Lung (tissue), 11 donors: ENCODE measurements at regions not wholly inside any gene's neighbourhood (a gene's known extent, or its start where the extent isn't known, plus 50 kb on each side); places are given as distances from the start of the nearest gene placed in this dataset.

Experiments
- ATAC-seq: fragments of 200-7000 bp; cut with Tn5 transposase; one replicate; pipeline ENCODE4 v1.9.1; 2020; ENCODE audit warnings: moderate number of reproducible peaks; ENCODE audit not compliant: insufficient read depth, low FRiP score
- DNase-seq, 3 donors: peaks; one replicate each; pipeline ENCODE4 v3.0.0-alpha.2; 2013 to 2017
- H3K27ac ChIP-seq, 2 donors: one replicate each; pipeline ENCODE4 v1.5.1; 2013; ENCODE audit warnings: mild to moderate bottlenecking in 2 of 2, moderate library complexity in 2 of 2, control low read depth in 1 of 2, inconsistent platforms in 1 of 2, low read depth in 1 of 2, low read length in 1 of 2
- H3K27me3 ChIP-seq, 3 donors: one replicate each; pipeline ENCODE4 v1.5.1; 2013; ENCODE audit warnings: low read length in 2 of 3; ENCODE audit not compliant: control insufficient read depth in 3 of 3, insufficient read depth in 3 of 3
- H3K36me3 ChIP-seq, 4 donors: one replicate each; pipeline ENCODE4 v1.5.1; 2013; ENCODE audit warnings: low read length in 4 of 4, mild to moderate bottlenecking in 1 of 4, moderate library complexity in 1 of 4; ENCODE audit not compliant: control insufficient read depth in 4 of 4, insufficient read depth in 4 of 4
- H3K4me1 ChIP-seq, 5 donors: one replicate each; pipeline ENCODE4 v1.5.1; 2013; ENCODE audit warnings: low read length in 5 of 5, mild to moderate bottlenecking in 2 of 5, moderate library complexity in 1 of 5; ENCODE audit not compliant: control insufficient read depth in 5 of 5, insufficient read depth in 5 of 5
- H3K4me3 ChIP-seq: one replicate; pipeline ENCODE4 v1.5.1; 2013; ENCODE audit warnings: mild to moderate bottlenecking, control low read depth, moderate library complexity
- H3K9ac ChIP-seq, 2 donors: one replicate each; pipeline ENCODE4 v1.5.1; 2013; ENCODE audit warnings: low read length in 2 of 2, control low read depth in 1 of 2; ENCODE audit not compliant: insufficient read depth in 1 of 2
- H3K9me3 ChIP-seq, 4 donors: one replicate each; pipeline ENCODE4 v1.5.1; 2013; ENCODE audit warnings: low read length in 3 of 4, mild to moderate bottlenecking in 1 of 4, moderate library complexity in 1 of 4; ENCODE audit not compliant: control insufficient read depth in 4 of 4, insufficient read depth in 3 of 4
- CTCF ChIP-seq: IDR thresholded peaks from 2 replicates; pipeline ENCODE4 v1.5.1; 2012; ENCODE audit warnings: mild to moderate bottlenecking; ENCODE audit errors: control extremely low read depth, extremely low read depth
- WGBS, 2 donors: extraction: QIAGEN DNeasy Blood & Tissue Kit; methylation state at CpG; one replicate each; pipeline ENCODE4 v1.1.7; 2013; 5-methylcytosine and 5-hydroxymethylcytosine counted together
- donor health status: control.
- donor health status: control.
- donor health status: Bipolar disorder and iron deficiency.
- donor health status: healthy.
- donor health status: DM: yes; HTN: yes; CAD: no.

- Histone ChIP-seq H3K27me3 (no peaks in the 10 kb centered on the region), H3K9ac (no peak overlapping the region), H3K36me3 (no peaks in the 10 kb centered on the region), H3K27ac (no peak overlapping the region), H3K4me3 (no peak overlapping the region), H3K9me3 (no peaks in the 10 kb centered on the region), H3K4me1 (peaks cover 0 to 17% (median 13%) of the 10 kb centered on the region in 5 donors)
- ATAC-seq, result no peak
- TF ChIP-seq CTCF, result no peak
- DNase-seq, result no peak
- 44 to 67% methylated on average over 5 of the region's 5 CpGs for WGBS, 2 donors
Measured at GRCh38 chr11:69238573-69239351, 55.2 kb upstream of the MYEOV start.

GRCh38 chr11:69239641-69240040, 54.3 kb upstream of the MYEOV start:
- WGBS, 2 donors, result 95 to 96% methylated on average over 10 of the region's 10 CpGs

GRCh38 chr11:69240332-69241074, 53.5 kb upstream of the MYEOV start:
- TF ChIP-seq CTCF, result peak; percentile 1
- WGBS, 2 donors, result 92 to 94% methylated on average over 7 of the region's 7 CpGs
- no peak overlapping the region for H3K27ac ChIP-seq
- peak; percentile 47 for ATAC-seq
- no peak overlapping the region for H3K9ac ChIP-seq
- DNase-seq, result no peak
- H3K4me3 ChIP-seq, result no peak overlapping the region
- H3K4me1 ChIP-seq, result peaks cover 0 to 17% (median 13%) of the 10 kb centered on the region in 5 donors
- no peaks in the 10 kb centered on the region for H3K27me3 ChIP-seq
- no peaks in the 10 kb centered on the region for H3K36me3 ChIP-seq
- H3K9me3 ChIP-seq, result no peaks in the 10 kb centered on the region

More at GRCh38 chr11:69239641-69240040, 54.3 kb upstream of the MYEOV start:
- Histone ChIP-seq H3K27me3 (no peaks in the 10 kb centered on the region), H3K27ac (no peak overlapping the region), H3K9ac (no peak overlapping the region), H3K9me3 (no peaks in the 10 kb centered on the region), H3K36me3 (no peaks in the 10 kb centered on the region), H3K4me1 (peaks cover 0 to 17% (median 13%) of the 10 kb centered on the region in 5 donors), H3K4me3 (no peak overlapping the region)
- DNase-seq (no peak), ATAC-seq (no peak)
- no peak for TF ChIP-seq CTCF
